Amniotic stem cell (primary cell): ENCODE measurements at regions not wholly inside any gene's neighbourhood (a gene's known extent, or its start where the extent isn't known, plus 50 kb on each side); places are given as distances from the start of the nearest gene placed in this dataset.
"Not testable (repeated sequence)": the region's sequence is repeated elsewhere in the genome, so short reads cannot be mapped to it uniquely, and the experiment has no call there.

Experiments
- DNase-seq: peaks from one replicate; lab custom pipeline; 2025; lab: John Stamatoyannopoulos, UW

DNA sequence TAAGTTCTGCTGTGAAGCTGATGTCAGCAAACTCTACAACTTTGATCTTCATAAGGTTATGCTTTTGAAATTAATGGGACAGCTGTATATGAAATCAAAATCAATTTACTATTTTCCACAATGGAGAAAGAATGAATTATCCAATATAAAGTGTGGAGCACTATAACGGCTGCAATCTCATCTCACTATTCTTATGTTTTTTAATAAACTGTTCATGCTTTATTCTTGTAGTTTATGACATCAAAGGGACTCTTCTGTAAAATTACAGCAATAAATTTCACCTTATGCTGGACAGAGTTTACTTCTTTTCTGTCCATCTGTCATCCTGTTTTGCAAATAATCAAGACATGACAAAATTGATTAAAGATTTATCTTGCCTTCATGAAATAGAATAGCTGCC is 192.5 kb downstream of the TECRL start:
- DNase-seq = no peak

DNA sequence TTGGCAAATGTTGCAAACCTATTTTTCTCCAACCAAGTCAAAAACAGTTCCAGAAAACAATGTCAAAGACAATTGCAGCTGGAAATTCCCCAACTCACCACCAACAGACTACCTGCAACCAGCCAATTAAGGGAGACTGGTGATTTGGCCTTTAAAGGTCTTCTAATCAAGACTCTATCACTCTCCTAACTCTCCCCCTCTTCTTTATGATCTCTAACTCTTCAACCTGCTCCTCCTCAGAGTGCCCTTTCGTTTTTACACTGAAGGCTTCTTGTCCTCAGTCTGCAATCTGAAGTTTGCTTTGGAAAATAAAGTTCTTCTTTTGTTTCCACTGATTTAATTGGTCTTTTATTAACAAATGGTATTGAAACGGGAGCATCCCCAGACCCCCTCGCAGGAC is 203.9 kb downstream of the TECRL start:
- DNase-seq = no peak

DNA sequence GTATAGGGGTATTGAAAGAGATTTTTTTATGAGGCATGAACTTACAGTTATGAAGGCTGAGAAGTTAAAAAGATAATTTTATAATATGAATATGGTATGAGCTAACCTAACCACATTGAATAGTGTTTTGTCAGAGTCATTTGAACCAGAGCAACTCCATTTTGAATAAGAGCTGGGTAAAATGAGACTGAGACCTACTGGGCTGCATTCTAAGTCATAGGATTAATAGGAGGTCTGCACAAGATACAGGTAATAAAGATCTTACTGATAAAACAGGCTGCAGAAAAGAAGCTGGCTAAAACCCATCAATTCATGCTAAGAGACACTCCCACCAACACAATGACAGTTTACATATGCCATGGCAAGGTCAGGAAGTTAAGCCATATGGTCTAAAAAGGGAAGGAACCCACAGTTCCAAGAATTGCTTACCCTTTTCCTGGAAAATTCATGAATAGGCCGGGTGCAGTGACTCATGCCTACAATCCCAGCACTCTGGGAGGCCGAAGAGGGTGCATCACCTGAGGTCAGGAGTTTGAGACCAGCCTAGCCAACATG is 209.2 kb downstream of the TECRL start:
- no peak for DNase-seq

DNA sequence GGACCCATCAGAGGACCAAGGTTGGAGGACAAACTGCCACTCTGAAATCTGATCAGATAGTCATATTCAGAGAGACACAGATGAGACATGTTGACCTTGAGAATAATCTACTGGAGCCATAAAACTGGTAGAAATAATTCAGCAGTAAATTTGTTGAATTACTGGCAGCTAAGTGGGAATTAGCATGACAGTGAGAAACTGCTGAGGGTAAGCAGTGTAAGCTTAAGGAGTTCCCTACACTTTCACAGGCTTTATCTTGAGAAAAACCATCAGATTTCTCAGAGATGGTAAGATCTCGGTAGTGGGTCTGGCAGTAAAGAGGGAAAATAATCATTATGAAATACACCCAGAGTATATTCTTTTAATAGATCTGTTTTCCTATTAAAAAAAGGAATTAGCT is 213.7 kb downstream of the TECRL start:
- DNase-seq = no peak

DNA sequence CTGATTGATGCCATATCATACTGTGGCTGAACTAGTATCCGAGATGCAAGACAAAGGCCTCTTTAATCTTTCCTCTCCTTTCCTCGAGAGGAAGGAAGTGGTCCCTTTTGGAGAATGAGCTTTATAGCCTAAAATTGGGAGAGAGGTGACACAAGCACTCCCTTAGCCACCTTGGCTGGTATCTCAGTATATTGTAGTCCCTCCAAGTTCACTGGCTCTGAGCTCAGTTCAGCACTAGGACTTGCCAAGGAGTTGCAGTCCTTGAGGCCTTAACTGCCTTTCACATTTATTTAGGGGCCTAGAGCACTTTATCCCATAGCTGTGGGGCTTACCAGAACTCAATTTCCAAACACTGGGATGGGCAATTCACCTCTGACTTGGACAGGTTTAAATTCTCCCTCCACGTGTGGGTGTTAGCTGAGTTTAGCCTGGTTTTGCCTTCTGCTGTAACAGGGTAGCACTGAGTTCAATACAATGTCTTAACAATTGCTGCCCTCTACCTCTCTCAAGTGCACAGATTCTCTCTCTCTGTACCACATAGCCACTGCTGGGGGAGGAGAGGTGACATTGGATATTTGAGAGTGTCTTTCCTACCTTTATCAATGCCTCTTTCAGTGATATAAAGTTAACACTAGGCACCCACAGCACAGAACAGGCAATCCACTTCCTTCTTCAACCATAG is 216.4 kb downstream of the TECRL start:
- no peak for DNase-seq

DNA sequence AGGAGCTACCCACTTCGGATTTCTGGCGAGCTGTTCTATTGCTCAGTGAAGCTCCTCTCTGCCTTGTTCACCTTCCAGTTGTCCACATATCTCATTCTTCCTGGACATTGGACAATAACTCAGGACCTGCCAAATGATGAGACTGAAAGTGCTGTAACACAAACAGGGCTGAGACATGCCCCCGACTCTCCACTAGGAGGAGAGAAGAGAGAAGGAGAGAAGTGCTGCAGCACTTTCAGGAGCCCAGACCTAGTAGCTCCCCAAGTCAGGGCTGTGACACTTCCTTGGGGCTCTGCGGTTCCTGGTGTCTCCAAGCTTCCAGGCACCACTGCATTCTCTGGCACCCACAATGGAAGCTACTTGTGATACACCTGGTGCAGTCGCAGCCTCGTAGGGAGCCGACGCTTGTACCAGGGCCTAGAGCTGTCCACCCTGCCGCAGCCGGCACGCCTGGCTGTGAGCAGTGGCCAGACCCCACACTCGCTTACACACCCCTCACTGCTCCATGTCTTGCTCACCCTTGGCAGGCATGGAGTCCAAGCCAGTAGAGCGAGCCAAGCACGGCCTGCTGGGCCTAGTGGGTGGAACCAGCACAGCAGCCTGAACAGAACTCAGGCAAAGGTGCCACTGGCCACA is 234.9 kb downstream of the TECRL start:
- no peak for DNase-seq

DNA sequence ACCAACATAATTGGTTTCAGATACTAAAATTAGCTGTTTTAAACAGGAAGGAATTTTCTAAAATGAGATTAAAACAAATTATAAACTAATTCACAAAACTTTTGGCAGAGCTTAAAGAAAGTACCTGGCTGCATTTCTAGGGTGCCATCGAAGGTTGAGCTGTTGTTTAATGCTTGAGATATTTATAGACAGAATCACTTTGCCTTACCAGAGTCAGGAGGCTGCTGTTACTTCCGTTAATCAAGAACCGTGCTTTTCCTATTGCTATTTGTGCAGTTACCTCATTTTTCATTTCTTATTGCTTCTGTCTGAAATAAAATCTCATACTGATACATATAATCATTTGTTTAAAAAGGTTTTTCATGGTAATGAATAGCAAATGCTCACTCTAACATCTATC is 242.9 kb downstream of the TECRL start:
- DNase-seq = no peak

DNA sequence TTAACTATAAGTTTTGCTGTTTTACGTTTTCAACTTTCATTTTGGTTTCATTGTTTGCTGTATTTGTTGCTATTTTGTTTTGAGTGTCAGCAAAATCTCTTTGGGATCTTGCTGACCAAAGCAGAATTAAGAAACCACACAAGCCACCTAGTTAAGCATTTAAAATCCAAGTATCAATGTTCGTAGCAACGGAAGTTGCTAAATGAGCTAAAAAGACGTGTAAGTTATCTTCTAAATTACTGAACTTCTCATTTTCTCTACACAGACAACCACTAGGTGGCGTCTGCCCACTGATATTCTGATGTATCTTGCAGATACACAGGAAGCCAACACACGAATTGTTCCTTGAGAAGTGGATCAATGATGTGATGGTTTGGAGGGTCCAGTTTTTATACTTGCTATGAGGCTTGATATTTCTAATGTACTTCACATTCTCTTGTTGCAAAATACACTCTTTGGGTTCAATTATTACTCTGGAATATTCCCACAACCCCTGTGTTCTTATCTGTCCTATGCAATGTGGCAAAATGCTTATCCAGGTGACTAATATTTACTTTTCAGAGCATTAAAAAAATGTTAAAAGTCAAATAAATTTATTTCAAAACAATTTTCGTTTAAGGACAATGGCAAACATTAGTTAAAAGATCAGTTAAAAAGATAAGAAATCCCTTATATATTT is 250.5 kb downstream of the TECRL start:
- peak; percentile 3 for DNase-seq

DNA sequence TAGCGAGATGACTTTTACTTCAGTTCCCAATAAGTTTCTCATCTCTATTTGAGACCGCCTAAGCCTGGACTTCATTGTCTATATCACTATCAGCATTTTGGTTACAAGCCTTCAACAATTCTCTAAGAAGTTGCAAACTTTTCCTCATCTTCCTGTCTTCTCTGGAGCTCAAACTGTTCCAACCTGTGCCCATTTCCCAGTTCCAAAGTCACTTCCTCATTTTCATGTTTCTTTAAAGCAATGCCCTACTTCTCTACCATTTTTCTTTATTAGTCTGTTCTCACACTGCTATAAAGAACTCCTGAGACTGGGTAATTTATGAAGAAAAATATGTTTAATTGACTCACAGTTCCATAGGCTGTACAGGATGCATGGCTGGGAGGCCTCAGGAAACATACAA is 251.9 kb downstream of the TECRL start:
- DNase-seq = no peak

DNA sequence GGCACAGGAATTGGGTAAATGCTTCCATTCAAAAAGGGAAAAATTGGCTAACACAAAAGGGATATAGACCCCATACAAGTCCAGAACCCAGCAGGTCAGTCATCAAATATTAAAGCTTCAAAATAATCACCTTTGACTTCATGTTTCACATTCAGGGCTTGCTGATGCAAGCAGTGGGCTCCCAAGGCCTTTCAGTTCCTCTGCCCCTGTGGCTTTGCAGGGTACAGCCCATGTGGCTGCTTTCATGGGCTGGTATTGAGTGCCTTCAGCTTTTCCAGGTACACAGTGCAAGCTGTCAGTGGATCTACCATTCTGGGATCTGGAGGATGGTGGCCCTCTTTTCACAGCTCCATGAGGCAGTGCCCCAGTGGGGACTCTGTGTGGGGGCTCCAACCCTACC is 253.0 kb downstream of the TECRL start:
- DNase-seq = no peak

DNA sequence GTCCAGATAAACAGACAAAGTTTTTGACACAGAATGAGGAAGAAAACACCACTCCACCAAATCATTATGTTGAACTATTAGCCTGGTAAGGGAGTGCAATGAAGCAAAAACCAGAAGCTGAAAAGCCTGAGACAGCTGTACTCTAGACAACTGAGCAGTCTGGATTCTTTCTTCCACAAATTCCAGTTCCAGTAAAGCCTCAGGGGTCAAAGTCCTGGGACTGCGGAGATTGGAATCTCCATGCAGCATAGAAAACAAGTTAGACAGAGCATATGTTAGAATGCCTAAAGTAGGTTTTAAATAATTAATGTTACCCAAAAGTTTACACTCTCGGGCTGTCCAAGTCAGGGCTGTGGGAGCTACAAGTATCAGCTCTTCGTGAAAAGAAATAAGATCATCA is 263.2 kb downstream of the TECRL start:
- DNase-seq = no peak

DNA sequence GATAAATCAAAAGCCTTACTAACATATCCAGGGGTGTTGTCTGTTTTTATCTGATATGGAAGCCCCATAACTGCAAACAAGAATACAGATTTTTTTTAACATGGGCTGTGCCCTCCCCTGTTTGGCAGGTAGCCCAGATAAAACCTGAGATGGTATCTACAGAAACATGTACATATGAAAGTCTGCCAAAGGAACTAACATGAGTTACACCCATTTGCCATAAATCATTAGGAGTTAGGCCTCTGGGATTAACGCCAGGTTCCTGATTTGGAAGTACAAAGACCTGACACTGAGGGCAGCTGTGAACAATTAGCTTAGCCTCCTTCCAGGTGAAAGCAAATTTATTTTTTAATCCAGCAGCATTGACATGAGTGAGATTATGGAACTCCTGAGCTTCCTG is 264.3 kb downstream of the TECRL start:
- no peak for DNase-seq

DNA sequence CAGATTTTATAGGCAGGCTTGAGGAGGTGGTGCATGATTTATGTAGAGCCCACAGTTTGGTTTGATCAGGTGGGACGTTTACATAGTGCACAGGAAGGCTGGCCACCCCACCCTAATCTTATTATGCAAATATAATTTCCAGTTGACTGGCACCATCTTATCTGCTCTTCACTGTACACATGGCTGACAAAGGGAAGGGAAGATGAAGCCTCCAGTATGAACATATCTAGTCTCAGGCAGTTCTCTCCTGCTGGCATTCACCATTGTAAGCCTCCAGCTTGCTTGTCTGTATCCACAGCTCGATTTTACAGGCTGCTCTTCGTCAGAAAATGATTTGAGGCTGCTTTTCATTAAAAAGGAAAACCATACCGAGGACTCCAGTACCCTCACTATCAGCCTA is 278.3 kb downstream of the TECRL start:
- no peak for DNase-seq

DNA sequence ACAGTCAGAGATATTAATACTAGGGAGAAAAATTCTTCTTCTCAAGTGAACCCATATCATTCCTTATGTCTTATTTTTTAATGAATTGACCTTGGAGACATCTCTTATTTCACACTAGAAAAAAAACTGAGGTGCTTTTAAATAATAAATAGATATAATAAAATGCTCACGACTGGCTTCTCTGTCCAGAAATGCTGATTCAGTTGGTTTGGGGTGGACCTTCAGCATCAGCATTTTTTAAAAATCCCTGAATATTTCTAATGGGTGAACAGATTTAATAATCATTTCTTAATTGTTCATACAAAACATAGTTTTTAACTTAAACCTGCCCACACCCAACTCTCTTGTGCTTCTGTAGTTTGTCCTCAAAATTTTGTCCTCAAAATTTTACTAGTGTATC is 283.9 kb downstream of the TECRL start:
- DNase-seq = no peak

DNA sequence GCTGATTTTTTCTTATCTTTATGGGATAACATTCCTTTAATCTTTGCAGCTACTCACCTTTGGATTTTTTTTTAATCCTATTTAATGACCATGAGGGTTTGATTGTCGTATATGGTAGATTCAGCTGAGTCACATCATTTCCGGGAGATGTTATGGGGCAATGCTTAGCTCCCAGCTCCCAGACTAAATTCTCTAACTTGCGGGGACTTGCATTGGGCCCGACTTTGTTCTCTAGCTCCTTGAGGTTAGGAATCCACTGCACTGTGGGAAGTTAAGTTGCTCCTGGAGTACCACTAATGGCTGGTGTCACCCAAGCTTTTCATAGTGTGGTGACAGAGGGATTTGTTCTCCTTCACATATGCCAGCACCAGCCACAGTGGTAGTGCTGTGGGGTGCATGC is 287.4 kb downstream of the TECRL start:
- no peak for DNase-seq

DNA sequence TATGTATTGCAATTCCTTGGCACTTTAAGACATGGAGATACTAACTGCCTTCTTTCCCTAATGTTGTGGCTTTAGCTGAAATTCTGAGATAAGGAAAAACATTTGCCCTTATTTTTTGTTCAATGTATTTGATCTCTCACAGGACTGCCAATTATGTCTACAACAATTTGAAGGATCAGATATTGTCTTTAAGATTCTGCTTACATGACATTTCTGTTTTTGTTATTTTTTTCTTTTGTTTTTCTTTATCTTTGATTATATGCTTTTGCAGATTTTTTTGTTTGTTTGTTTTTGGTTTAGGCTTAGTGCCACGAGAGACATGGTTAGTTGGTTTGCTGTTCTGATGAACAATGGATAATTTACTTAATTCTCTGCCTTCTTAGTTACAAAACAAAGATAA is 303.3 kb downstream of the TECRL start:
- DNase-seq = no peak

DNA sequence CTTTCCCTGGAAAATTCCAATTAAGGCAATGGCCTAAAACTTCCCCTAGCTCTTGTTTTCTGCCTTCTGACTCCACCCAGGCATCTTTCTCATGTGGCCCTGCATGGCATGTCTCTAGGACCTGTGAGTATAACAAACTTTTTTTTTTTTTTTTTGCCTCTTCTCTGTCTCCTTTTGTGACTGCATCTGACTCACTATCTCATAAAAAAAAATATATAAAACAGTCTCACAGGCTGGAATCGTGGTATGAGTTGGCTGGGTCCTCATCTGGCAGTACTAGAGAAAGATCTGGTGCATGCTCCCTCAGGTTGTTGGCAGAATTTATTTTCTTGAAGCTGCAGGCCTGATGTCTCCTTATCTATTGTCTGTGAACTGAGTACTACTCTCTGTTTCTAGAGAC is 313.9 kb downstream of the TECRL start:
- DNase-seq = no peak

DNA sequence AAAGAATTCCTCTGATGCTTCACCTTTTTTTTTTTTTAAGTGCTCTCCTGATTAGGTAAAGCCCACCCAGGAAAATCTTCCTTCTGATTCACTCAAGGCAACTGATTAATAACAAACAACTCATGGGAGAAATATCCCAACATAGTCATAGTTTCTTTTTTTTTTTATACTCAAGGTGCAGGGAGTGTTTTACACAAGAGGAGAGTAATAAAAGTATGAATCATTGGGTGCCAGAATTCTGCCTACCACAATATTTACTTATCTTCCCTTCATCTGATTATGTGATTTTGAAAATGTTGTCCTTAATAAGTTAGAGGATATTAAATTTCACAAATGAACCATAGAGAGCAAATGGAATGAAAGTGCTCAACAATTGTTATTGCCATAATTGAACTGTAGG is 329.9 kb downstream of the TECRL start:
- DNase-seq = no peak

DNA sequence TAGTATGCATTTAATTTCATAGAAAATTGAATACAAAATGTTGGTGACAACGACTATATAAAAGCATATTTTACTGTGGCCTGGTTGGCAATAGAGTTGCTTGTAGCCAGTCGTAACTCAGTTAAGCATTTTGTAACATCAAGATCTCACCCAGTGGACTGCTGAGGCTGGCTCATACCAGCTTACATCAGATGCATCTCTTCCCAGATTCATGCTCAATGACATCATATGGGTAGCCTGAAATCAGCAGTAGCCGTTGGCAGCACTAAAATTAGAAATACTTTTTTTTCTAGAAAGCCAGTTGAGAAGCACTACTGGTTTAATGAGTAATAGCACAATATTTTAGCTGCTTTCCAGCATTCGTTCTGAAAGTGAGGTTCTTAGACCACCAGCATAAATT is 341.2 kb downstream of the TECRL start:
- DNase-seq = no peak

DNA sequence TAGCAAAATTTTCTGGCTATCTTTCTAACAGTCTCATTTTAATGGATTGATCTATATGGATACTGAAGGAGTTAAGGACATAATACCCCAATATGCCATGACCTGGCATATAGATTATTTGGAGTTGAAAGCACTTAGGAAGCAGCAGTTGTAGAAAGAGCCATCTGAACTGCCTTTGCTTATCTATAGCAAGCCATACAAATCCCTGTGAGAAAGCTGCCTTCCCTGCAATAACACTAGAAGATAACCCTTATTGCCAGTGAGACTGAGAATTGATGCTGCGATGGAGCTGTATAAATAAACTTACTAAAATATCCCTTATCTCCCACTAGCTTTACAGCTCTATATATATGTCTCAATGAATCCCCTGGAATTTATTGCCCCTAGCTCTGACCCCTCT is 346.3 kb downstream of the TECRL start:
- no peak for DNase-seq

DNA sequence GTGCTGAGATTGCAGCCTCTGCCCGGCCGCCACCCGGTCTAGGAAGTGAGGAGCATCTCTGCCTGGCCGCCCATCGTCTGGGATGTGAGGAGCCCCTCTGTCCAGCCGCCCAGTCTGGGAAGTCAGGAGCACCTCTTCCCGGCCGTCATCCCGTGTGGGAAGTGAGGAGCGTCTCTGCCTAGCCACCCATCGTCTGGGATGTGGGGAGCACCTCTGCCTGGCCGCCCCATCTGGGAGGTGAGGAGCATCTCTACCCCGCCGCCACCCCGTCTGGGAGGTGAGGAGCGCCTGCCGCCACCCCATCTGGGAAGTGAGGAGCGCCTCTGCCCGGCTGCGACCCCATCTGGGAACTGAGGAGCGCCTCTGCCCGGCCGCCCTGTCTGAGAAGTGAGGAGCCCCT is 372.2 kb downstream of the TECRL start:
- DNase-seq = not testable (repeated sequence)

DNA sequence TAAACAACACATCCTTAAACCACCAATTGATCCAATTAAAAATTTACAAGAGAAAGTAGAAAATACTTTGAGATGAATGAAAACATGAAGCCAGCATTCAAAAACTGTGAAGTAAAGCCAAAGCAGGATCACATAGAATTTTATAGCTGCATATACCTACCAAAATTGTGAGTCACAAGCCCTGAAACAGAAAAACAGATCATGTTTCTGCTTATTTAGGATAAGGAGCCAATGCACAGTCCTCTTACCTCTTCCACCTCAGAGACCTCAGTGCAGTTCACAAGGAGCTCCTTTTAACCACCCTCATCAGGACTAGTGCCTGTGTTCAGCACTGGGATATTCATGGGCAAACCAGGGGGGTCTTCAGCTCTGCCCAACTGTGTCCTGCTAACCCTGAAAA is 386.7 kb downstream of the TECRL start:
- DNase-seq = no peak

DNA sequence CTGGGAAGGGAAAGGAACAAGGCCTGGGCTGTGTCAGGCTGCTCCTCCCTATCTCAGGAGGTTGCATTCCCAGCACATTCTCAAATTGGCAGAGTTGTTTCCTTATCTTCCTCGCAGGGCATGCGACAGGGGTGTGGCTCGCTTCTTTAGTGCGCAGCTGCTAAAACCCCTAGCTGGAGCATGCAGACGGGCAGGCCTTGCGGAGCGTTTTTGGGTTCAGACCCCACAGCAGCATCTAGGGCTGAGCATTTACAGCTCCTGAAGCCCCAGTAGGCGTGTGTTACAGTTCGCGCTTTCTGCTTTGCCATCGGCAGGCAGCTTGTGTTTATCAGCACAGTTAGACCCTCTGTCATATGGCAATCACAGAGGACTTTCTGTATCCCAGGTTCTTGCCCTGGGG is 392.4 kb downstream of the TECRL start:
- no peak for DNase-seq
